ENCODE measurements at regions not wholly inside any gene's neighbourhood (a gene's known extent, or its start where the extent isn't known, plus 50 kb on each side); places are given as distances from the start of the nearest gene placed in this dataset.
A peak's percentile ranks its signal among the peaks of the same experiment; 100 is the strongest.

DNA sequence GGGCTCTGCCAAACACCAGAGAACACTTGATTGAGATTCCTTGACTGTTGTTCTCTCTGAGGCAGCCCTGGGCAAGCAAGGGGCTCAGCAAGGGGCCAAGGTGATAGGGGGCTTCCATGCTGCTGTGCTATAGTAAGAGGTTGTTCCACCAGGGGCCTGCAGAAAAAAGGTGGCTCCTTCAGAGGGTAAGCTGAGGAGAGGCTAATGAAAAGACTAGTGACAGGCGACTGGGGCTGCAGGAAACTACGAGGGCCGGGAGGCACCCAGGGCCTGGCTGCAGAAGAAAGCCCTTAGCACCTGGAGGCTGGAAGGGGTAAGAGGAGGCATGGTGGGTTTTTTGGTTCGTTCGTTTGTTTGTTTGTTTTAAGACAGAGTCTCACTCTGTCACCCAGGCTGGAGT is 88.0 kb upstream of the CTNNA1 start:
- DNase-seq (ENCODE audit: low read depth), result no peak

DNA sequence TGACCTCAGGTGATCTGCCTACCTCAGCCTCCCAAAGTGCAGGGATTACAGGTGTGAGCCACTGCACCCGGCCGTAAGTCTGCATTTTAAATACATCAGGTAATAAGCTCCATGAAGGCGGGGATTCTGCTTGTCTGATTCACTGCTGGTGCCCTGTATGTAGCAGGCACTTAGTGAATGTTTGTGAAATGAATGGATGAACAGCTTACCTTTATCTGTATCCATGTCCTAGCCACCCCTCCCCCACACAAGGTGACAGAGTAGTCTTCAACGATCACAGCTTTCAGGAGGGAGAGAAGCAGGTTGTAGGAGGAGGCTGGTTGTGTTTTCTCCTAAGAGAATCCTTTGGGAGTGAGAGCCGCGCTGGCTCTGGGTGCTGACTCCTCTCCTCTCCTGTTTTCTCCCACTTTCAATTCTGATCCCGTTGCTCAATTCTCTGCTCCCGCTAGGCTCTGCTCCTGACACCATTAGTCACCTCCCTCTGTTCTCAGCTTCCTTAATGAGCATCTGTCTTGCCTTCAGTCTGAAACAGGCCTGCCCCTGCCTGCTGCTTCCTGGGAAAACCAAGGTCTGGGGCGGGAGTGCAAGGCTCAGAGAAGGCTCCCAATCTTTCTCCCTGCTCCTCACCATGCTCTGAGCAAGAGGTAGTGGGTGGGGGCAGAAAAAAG is 88.8 kb upstream of the CTNNA1 start:
- DNase-seq (ENCODE audit: low read depth), result no peak

DNA sequence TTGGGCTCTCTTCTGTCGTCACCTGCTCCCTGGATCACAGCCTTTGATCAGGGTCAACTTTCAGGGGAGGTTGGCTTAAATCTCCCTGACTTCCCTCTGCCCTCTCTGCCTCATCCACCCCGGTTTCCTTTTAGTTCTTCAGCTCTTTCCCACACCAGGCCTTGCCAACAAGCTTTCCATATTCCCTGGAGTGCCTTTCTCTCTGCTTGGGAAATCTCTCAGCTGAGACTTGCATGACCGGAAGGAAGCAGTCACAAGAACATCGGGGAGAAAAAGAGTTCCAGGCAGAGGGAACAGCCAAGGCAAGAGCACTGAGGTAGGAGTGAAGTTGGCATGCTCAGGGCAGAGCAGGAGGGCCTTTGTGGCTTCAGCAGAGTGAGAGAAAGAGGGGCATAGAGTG is 88.4 kb upstream of the HSPA9 start:
- no peak for DNase-seq (ENCODE audit: low read depth)

DNA sequence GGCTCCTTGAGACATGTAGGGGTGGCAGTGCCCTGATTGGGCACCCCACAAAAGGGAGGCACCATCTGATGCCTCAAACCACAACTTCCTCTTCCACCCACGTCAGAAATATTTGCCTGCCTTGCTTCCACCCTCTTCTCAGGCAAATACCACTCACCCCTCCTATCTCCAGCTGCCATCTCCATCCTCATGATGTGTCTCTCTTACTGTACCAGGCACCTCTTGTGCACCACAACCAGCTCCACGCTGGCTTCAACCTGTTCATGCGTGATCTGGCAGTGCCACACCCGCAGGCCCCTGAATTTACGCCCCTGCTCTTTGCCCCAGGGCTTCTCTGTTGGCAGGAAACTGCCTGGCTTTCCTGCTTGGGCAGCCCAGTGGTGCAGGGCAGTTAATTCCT is 87.8 kb upstream of the HSPA9 start:
- no peak for DNase-seq (ENCODE audit: low read depth)

DNA sequence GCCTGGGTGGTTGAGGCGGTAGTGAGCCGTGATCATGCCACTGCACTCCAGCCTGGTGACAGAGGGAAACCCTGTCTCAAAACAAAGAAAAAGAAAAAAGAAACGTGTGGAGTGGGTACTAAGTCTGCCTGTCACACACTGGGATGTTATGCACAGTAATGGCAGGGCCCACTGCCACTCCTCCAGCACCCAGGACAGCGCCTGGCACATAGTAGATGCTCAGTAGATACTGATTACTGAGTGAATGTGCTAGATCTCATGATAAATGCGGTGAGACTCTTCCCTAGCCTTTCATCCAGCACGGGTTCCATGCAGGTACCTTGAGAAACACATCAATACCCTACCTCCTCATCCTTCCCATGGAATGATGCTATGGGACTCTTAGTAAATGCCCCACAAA is 87.4 kb upstream of the HSPA9 start:
- no peak for DNase-seq (ENCODE audit: low read depth)

DNA sequence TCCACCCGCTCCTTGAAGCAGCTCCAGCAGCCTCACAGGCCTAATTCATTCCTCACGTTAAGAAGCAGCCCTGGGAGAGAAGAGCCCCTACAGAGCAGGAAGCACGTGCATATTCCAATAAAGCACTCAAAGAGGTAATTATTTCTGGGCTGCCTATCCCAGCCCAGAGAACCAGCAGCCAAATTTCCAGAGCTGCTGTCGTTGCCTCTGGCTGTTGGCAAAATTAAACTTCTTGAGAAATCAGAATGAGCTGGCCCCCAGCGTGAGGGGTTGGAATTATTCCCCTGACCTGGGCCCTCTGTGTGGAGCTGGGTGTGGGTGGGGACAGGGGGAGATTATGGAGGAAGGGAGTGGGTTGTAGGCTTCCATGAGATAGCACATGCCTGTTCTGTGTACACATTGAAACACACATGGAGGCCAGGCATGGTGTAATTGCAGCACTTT is 86.8 kb upstream of the HSPA9 start:
- no peak for DNase-seq (ENCODE audit: low read depth)

DNA sequence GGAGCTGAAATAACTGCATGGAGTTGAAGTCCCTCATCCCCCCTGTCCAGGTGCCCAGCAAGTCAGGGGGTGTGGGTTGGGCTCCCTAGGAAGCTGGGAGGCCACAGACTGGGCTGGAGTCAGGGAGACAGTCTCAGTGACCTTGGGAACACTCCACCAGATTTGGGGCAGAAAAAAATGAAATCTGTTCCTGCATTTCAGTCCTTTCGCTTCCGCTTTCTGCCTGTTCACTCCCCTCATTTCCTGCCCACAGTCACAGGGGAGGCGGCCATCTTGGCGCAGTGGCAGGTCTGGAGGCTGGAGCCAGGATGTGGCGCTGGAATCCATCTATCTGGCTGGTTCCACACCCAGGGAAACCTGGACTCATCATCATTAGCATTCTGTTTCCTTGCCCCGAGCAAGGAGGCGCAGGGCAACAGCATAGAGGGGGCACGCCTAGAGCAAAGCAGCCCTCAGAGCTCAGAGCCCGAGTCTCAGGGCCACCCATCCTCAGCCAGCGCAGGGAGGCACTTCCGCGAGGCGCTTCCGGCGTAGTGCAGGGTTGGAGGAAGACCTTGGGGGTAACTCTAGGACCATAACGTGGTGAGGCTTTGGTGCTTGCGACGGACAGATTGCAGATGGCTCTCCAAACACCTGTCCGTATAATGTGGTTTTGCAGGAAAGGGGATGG is 86.2 kb upstream of the HSPA9 start:
- no peak for DNase-seq (ENCODE audit: low read depth)

DNA sequence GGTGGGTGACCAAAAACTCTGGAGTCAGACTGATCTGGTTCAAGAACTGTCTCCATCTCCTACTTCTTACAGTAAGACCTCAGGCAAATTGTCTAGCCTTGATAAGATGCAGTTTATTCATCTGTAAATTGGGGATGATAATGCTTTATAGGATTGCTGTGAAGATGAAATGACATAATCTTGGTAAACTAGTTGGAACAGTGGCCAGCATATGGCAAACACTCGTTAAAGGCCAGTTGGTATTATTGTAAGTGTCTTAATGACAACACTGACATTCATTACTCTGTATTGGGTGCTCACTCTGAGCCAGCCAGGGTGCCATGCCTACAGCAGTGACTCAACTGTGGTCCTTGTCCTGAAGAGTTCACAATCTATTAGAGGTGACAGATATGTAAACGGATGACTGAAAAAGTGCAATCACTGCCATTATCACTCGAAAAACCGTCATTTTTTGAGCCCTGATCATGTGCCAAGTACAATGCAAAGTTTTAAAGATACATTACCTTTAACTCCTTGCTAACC is 84.9 kb upstream of the HSPA9 start:
- DNase-seq (ENCODE audit: low read depth), result no peak

DNA sequence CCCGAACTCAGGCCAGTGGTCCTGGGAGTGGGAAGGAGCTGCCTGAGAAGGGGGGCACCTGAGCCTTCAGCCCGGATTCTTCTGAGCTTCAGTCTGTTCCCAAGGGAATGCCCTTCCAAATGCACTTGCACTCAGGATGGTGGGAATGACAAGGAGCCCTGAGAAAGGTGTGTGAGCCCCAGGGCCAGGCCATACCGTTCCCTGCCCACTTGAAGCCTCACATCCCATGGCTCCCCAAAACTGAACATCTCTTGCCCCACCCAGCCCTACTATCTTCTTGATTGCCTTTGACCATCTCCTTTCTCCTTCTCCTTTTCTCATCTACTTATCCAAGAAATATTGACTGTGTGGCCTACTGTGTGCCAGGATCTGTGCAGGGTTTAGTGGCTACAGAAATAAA is 84.4 kb upstream of the HSPA9 start:
- DNase-seq (ENCODE audit: low read depth), result no peak

DNA sequence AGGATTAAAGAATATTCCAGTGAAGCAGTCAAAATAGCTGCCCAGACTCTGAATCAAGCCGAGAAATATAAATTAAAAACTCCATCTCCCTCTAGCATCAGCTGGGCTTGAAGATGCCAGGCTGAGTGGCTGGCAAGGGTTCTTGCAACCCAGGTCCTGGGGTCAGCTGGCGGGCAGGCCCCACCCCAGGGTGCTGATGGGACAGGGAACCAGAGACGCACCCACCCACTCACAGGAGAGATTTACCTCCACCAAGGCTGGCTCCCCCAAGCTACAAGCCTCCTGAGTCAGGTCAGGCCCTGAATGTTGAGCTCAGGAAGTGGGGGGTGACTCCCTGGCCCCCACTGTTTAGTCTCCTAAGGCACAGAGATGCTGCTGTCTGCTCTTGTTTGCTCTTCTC is 83.9 kb upstream of the HSPA9 start:
- no peak for DNase-seq (ENCODE audit: low read depth)

DNA sequence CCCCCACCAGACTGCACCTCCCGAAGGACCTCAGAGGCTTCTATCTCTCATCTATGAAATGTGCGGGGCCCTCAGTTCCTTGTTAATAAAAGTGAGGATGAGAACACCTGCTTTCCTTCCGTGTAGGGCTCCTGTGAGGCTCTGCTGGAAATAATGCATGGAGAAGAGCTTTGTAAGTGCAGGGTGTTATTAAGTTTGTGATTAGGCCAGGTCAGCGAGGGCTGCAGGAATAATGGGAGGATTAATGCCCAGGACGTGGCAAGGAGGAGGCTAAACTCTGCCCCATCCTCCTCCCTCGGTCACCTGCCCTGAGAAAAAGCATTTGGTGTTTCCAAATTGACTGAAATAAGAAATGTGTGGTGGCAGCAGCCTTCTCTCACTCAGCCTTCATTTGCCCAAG is 83.5 kb upstream of the HSPA9 start:
- no peak for DNase-seq (ENCODE audit: low read depth)

DNA sequence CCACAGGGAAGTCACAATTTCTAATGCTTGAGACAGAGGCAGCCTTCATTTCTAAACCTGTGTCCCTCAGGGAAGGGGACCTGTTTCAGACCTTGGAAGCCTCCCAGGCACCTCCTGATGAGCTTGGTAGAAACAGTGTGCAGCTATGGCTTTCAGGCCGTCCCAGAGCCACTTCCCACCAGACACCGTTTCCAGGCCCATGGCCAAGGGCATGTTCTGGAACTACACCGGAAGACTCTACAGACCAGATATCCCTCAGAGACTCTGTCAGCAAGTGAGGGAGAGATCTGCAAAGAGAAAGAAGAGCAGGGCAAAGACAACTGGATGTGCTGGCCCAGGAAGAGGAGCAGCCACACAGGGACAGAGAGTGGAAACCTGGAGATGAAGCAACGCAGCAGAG is 82.2 kb upstream of the HSPA9 start:
- no peak for DNase-seq (ENCODE audit: low read depth)

DNA sequence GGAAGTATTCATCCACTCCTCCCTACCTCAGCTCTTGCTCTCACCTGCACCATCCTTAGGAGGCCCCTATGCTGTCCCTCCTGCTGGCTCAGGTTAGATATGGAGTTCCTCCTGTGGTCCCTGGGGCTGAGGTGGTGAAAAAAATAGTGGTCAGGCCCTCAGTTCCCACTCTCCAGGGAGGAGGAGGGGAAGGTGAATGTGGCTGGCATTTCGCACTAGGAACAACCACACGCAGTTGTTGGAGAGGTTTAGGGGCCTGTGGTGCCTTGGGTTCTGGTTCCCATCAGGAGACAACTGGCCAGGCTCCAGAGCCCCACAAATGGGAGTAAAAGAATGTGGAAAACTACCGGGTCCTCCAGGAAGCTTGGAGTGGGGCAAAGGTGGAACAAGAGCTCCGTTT is 81.7 kb upstream of the HSPA9 start:
- DNase-seq (ENCODE audit: low read depth), result no peak

DNA sequence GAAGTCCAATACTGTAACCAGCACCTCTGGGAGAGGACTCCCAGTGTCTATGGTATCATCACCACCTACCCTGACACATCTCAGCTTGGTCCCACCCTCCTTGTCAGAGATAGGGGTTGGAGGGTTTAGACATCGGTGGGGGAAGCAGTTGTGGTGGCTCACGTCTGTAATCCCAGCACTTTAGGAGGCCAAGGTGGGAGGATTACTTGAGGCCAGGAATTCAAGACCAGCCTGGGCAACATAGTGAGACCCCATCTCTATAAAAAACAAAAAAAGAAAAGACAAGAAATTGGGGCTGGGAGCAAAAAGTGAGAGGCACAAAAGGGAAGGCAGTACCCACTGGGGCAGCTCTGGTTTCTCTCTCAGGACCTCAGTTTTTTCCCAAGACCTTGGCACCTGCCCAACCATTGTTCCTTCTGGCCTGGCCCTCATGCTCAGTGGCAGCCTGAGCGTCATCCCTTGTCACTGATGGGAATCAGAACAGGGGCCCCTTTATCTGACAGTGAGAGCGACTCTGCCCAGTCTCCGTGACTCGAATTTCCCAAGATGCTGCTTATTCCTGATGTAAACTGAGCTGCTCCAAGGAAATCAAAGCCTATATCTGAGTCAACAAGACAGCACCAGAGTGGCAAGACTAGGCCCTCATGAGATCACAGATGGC is 80.5 kb upstream of the HSPA9 start:
- DNase-seq (ENCODE audit: low read depth), result no peak

DNA sequence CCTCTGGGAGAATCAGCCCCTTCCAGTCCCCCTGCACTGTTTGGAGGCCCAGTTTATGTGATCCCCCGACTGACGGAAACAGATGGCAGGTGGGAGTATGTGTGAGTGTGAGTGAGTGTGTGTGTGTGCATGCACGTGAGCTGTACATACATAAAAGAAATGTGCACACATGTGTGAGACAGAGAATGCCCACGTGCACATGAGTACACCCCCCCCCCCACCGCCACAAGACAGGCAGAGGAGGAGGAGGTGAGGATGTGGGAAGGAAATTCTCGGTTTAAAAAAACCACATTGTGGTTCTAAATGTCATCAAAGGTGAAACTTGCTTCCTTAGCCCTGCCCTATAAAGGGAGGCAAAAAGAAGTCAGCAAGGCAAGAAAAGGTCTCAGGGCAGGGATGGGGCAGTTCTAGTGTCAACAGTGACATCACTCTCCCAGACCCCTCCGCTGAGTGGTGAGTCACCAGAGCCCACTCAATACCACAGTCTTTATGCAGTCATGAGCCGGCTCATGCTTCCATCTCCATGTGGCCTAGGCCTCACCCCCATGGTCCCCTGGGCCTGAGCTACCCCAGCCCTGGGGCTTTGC is 79.2 kb upstream of the HSPA9 start:
- peak; percentile 53 for DNase-seq (ENCODE audit: low read depth)

DNA sequence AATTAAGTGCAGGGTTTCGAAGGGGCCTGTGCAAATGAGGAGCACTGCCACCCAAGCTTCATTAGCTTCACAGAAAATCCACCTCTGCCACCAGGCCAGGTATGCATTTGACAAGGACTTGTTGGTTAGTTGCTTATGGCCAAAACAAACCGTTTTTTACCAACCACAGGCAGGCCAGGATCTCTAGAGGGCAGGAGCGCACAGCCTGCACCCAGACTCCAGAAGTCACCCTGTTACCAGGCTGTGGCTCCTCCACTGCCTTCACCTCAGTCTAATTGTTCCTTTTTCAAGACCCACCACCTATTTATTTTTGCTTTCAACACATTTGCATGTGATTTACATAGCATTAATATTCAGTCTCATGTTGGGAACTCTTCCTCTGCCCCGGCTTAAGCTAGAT is 78.3 kb upstream of the HSPA9 start:
- DNase-seq (ENCODE audit: low read depth), result no peak

DNA sequence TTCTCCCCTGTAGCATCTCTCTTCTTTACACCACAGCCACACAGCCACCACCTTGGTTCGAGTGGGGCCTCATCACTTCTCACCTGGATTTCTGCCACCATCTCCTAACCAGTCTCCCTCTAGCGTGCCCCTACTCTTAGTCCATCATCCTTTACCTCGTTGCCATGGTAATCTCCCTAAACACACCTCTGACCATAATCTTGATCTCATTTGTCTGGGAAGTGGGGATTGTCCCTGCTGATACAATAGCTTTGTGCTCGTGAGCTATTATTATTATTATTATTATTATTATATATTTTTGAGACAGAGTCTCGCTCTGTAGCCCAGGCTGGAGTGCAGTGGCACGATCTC is 76.5 kb upstream of the HSPA9 start:
- DNase-seq (ENCODE audit: low read depth), result no peak

DNA sequence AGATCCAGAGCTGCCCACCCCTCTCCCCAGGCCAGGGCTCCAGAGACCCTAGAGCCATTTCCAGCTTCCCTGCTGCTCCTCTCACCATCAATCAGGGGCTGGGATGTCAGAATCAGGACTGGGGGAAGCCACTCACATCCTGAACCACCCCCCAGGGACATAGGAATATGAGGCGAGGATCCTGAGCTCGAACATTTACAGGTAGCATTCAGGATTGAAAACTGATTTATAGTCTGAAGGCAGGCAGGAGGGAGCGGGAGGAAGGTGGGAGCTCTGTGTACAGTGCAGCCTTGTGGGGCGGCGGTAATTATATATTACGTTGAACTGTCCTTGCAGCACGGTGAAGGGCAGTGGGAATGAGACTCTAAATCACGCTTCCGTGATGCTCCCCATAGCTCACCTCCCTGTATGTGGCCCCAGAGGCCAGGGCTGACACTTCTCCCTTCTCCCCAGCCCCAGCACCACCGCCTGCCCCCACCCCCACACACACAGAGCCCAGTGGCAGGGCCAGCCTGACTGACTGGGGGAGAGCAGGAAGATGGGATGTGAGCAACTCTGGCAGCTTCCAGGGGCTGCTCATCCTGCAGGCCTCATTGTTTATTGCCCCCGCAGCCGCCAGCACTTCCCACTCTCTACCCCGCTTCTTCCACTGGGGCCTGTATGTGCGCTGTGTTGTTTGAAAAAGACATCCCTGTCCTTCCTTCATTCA is 76.0 kb upstream of the HSPA9 start:
- no peak for DNase-seq (ENCODE audit: low read depth)

DNA sequence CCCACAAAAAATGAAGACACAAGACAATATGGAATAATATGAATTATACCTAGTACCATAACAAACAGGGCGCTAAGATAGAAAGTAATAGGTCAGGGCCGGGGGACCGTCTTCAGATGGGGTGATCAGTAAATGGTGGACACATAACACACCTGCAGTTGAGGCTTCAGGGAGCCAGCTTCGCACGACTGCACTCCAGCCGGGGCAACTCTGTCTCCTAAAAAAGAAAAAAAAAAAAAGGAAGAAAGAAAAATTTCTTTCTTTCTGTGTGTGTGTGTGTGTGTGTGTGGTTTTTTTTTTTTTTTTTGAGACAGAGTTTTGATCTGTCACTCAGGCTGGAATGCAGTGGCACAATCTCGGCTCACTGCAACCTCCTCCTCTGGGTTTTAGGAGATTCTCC is 75.0 kb upstream of the HSPA9 start:
- DNase-seq (ENCODE audit: low read depth), result no peak

DNA sequence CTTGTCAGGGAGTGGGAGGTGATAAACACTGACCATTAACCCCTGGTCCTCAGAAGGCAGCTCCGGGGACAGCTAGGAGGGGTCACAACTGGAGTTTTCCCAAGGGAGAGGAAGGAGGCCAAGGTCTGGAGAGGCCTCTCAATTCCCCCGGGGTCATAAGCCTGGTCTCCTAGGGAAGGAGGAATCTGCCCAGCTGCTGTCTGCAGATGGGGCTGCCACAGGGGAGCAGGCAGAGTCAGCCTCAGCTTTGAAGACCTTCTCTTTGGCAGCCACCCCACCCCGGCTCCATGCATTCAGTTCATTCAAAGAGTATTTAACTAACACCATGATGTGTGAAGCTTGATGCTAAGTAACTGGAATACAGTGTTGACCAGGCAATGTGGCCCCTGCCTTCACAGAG is 74.6 kb upstream of the HSPA9 start:
- DNase-seq (ENCODE audit: low read depth), result no peak

DNA sequence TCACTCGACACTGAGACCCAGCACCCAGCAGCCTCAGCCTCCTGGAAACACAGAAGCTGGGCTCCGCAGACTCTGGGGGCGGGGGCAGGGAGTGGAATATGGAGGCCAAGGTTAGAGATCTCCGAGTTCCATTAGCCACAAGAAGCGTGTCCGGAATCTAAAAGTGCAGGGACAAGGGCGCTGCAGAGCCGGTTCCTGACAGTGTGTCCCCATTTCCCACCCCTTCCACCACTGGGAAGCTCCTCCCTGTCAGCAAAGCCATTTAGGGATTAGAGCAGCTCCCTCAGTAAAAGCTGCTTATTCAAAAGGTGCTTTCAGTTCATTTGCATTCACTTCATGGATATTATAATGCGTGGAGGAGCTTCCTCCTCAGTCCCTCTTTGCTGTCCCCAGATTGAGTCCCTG is 74.1 kb upstream of the HSPA9 start:
- DNase-seq (ENCODE audit: low read depth), result no peak

DNA sequence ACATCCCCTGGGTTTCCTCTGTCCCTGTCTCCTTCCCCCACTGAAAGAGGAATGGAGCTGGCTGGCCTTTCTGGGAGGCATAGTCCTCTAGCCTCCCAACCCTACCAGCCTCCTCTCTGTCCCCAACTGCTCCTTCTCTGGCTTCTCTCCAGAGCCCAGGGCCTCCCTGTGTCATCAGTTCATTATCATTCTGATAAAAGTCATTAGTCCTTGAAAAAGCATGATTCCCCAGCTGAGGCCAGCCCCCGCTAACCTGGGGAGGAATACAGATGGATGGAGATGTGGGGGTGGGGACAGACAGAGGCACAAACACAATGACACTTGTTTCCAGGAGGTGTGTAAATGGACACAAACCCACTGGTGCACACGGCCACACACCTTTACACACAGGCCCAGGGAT is 73.6 kb upstream of the HSPA9 start:
- no peak for DNase-seq (ENCODE audit: low read depth)

Measured in activated T-helper 9 cell treated with anti-CD3 and anti-CD28 coated beads, Interleukin-2, amount 50 U/mL, for 16 hours (primary cell).